ENCODE measurements at regions not wholly inside any gene's neighbourhood (a gene's known extent, or its start where the extent isn't known, plus 50 kb on each side); places are given as distances from the start of the nearest gene placed in this dataset.

GRCh38 chr12:46557539-46558373, 185.2 kb upstream of the SLC38A2 start:
- no peak overlapping the region for H3K4me3 Mint-ChIP-seq

GRCh38 chr12:46556819-46557524, 184.4 kb upstream of the SLC38A2 start:
- no peaks in the 10 kb centered on the region for H3K27me3 Mint-ChIP-seq (ENCODE audit: low read depth)
- no peaks in the 10 kb centered on the region for H3K36me3 Mint-ChIP-seq
- TF ChIP-seq CTCF (IDR thresholded peaks at IDR 0.05; ENCODE audit: unreplicated experiment): no peak
- H3K27ac Mint-ChIP-seq: peak overlapping the region; percentile 82
- peaks cover 4% of the 10 kb centered on the region for H3K9me3 Mint-ChIP-seq
- DNase-seq (ENCODE audit: low spot score in 2 of 2, unreplicated experiment in 2 of 2): no peak
- H3K4me3 Mint-ChIP-seq: no peak overlapping the region
- H3K4me1 Mint-ChIP-seq: peaks cover 60% of the 10 kb centered on the region

More at GRCh38 chr12:46557539-46558373, 185.2 kb upstream of the SLC38A2 start:
- Mint-ChIP-seq H3K27ac (peak overlapping the region; percentile 30), H3K9me3 (peaks cover 4% of the 10 kb centered on the region), H3K4me1 (peaks cover 54% of the 10 kb centered on the region), H3K27me3 (ENCODE audit: low read depth) (no peaks in the 10 kb centered on the region), H3K36me3 (no peaks in the 10 kb centered on the region)
- no peak for TF ChIP-seq CTCF (IDR thresholded peaks at IDR 0.05; ENCODE audit: unreplicated experiment)
- DNase-seq (ENCODE audit: low spot score in 2 of 2, unreplicated experiment in 2 of 2): no peak

- DNase-seq (ENCODE audit: low spot score in 2 of 2, unreplicated experiment in 2 of 2): no peak
These were observed 183.6 kb upstream of the SLC38A2 start for GRCh38 chr12:46556105-46556559.

GRCh38 chr12:46555406-46555852, 182.9 kb upstream of the SLC38A2 start:
- H3K36me3 Mint-ChIP-seq: no peaks in the 10 kb centered on the region
- H3K4me3 Mint-ChIP-seq: peak overlapping the region; percentile 25
- no peak for DNase-seq (ENCODE audit: low spot score in 2 of 2, unreplicated experiment in 2 of 2)
- no peaks in the 10 kb centered on the region for H3K27me3 Mint-ChIP-seq (ENCODE audit: low read depth)
- peaks cover 4% of the 10 kb centered on the region for H3K9me3 Mint-ChIP-seq
- no peak for TF ChIP-seq CTCF (IDR thresholded peaks at IDR 0.05; ENCODE audit: unreplicated experiment)
- H3K27ac Mint-ChIP-seq: peak overlapping the region; percentile 97
- H3K4me1 Mint-ChIP-seq: peaks cover 60% of the 10 kb centered on the region

More at GRCh38 chr12:46556105-46556559, 183.6 kb upstream of the SLC38A2 start:
- Mint-ChIP-seq H3K27me3 (ENCODE audit: low read depth) (no peaks in the 10 kb centered on the region), H3K9me3 (peaks cover 4% of the 10 kb centered on the region), H3K4me1 (peaks cover 60% of the 10 kb centered on the region), H3K4me3 (peak overlapping the region; percentile 25), H3K27ac (peak overlapping the region; percentile 97), H3K36me3 (no peaks in the 10 kb centered on the region)
- TF ChIP-seq CTCF (IDR thresholded peaks at IDR 0.05; ENCODE audit: unreplicated experiment): no peak

- no peak for DNase-seq (ENCODE audit: low spot score in 2 of 2, unreplicated experiment in 2 of 2)
- Mint-ChIP-seq H3K4me3 (no peak overlapping the region), H3K27ac (peak overlapping the region; percentile 97), H3K36me3 (no peaks in the 10 kb centered on the region), H3K4me1 (peaks cover 56% of the 10 kb centered on the region), H3K9me3 (peaks cover 4% of the 10 kb centered on the region), H3K27me3 (ENCODE audit: low read depth) (no peaks in the 10 kb centered on the region)
- TF ChIP-seq CTCF (IDR thresholded peaks at IDR 0.05; ENCODE audit: unreplicated experiment): no peak
These were observed 181.9 kb upstream of the SLC38A2 start for GRCh38 chr12:46554460-46554859.
